HEK293 (cell line): ENCODE measurements at regions not wholly inside any gene's neighbourhood (a gene's known extent, or its start where the extent isn't known, plus 50 kb on each side); places are given as distances from the start of the nearest gene placed in this dataset.

Source experiments
- ATF2 ChIP-seq: fragments of 450-650 bp; formaldehyde crosslinking; IDR thresholded peaks from 2 replicates; pipeline ENCODE4 v1.5.1; 2016; ENCODE audit warnings: missing biosample characterization, missing genetic modification characterization, low read depth
- CTCF ChIP-seq: fragments of 450-650 bp; formaldehyde crosslinking; IDR thresholded peaks from 2 replicates; pipeline ENCODE4 v1.5.1; 2016; ENCODE audit warnings: missing biosample characterization, missing genetic modification characterization
- ZBTB1 ChIP-seq: fragments of 450-650 bp; formaldehyde crosslinking; IDR thresholded peaks from 2 replicates; pipeline ENCODE4 v1.5.1; 2016; ENCODE audit warnings: missing biosample characterization, missing genetic modification characterization
- ZNF274 ChIP-seq, 2 experiments: fragments of 200-500 bp in 1 of 2; fragments of 450-650 bp in 1 of 2; sonication (Bioruptor generic) in 1 of 2; formaldehyde crosslinking in 1 of 2; IDR thresholded peaks; 2 replicates each; pipeline versions ENCODE4 v1.5.1 to v1.6.1; 2014 to 2016; ENCODE audit warnings: borderline replicate concordance in 1 of 2, inconsistent platforms in 1 of 2, low read length in 1 of 2, missing biosample characterization in 1 of 2, missing genetic modification characterization in 1 of 2
- ZNF311 ChIP-seq: fragments of 450-650 bp; formaldehyde crosslinking; IDR thresholded peaks from 2 replicates; pipeline ENCODE4 v1.5.1; 2017; ENCODE audit warnings: missing biosample characterization, missing genetic modification characterization, borderline replicate concordance
- TF ChIP-seq, protein P1 (sequence below): fragments of 450-650 bp; formaldehyde crosslinking; IDR thresholded peaks from 2 replicates; pipeline ENCODE4 v1.5.1; 2017; ENCODE audit warnings: missing biosample characterization, mild to moderate bottlenecking, missing genetic modification characterization, moderate library complexity

GRCh38 chr9:91004992-91005391 is 203.4 kb downstream of the SYK start:
- TF ChIP-seq, protein P1, sequence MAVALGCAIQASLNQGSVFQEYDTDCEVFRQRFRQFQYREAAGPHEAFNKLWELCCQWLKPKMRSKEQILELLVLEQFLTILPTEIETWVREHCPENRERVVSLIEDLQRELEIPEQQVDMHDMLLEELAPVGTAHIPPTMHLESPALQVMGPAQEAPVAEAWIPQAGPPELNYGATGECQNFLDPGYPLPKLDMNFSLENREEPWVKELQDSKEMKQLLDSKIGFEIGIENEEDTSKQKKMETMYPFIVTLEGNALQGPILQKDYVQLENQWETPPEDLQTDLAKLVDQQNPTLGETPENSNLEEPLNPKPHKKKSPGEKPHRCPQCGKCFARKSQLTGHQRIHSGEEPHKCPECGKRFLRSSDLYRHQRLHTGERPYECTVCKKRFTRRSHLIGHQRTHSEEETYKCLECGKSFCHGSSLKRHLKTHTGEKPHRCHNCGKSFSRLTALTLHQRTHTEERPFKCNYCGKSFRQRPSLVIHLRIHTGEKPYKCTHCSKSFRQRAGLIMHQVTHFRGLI: no peak
- TF ChIP-seq CTCF (tag by site-specific recombination): no peak
- no peak for TF ChIP-seq ZNF311 (tag by site-specific recombination)
- no peak for TF ChIP-seq ATF2 (tag by site-specific recombination)
- TF ChIP-seq ZBTB1 (tag by site-specific recombination): no peak
- no peak for TF ChIP-seq ZNF274 (IDR thresholded peaks at IDR 0.05; ENCODE audit: low read length)
- TF ChIP-seq ZNF274 (tag by site-specific recombination; IDR thresholded peaks at IDR 0.05; ENCODE audit: borderline replicate concordance): no peak
